DND-41 (cell line): ENCODE measurements at regions not wholly inside any gene's neighbourhood (a gene's known extent, or its start where the extent isn't known, plus 50 kb on each side); places are given as distances from the start of the nearest gene placed in this dataset.

ENCODE experiments used
- ATAC-seq: fragments of 200-7000 bp; cut with Tn5 transposase; 3 replicates; pipeline ENCODE4 v1.9.1; 2021; ENCODE audit warnings: low read depth; ENCODE audit not compliant: insufficient read depth
- DNase-seq: peaks from one replicate; pipeline ENCODE4 v3.0.0-alpha.2; 2020
- H2AFZ ChIP-seq: 2 replicates; pipeline ENCODE4 v1.6.0; 2012; ENCODE audit warnings: low read depth, low read length
- H3K27ac ChIP-seq: 2 replicates; pipeline ENCODE4 v1.5.1; 2012; ENCODE audit warnings: low read length, inconsistent platforms
- H3K27me3 ChIP-seq: fragments of 200-600 bp; sonication (generic); 2 replicates; pipeline ENCODE4 v1.6.0; 2012; ENCODE audit warnings: low read length, mild to moderate bottlenecking, inconsistent platforms; ENCODE audit not compliant: insufficient read depth, poor library complexity
- H3K36me3 ChIP-seq: 2 replicates; pipeline ENCODE4 v1.5.1; 2012; ENCODE audit warnings: low read length, inconsistent platforms; ENCODE audit not compliant: insufficient read depth
- H3K4me1 ChIP-seq: 2 replicates; pipeline ENCODE4 v1.5.1; 2012; ENCODE audit warnings: mild to moderate bottlenecking, low read length; ENCODE audit not compliant: insufficient read depth
- H3K4me2 ChIP-seq: 2 replicates; pipeline ENCODE4 v1.6.0; 2012; ENCODE audit warnings: mild to moderate bottlenecking, moderate library complexity, low read length, inconsistent platforms; ENCODE audit not compliant: insufficient read depth
- H3K4me3 ChIP-seq, 2 experiments: fragments of 200-600 bp in 1 of 2; shearing (Covaris generic) in 1 of 2; 2 replicates each; pipeline ENCODE4 v1.5.1; 2012 to 2016; ENCODE audit warnings: inconsistent platforms in 2 of 2, low read length in 2 of 2, mild to moderate bottlenecking in 2 of 2, low read depth in 1 of 2, moderate library complexity in 1 of 2
- H3K79me2 ChIP-seq: 2 replicates; pipeline ENCODE4 v1.6.0; 2012; ENCODE audit warnings: low read length, inconsistent platforms; ENCODE audit not compliant: insufficient read depth
- H3K9ac ChIP-seq: 2 replicates; pipeline ENCODE4 v1.6.0; 2012; ENCODE audit warnings: low read depth, mild to moderate bottlenecking, inconsistent platforms, low read length, moderate library complexity
- H3K9me3 ChIP-seq: 2 replicates; pipeline ENCODE4 v1.5.1; 2012; ENCODE audit warnings: low read length, moderate library complexity, mild to moderate bottlenecking, inconsistent platforms; ENCODE audit not compliant: insufficient read depth, severe bottlenecking
- H4K20me1 ChIP-seq: 2 replicates; pipeline ENCODE4 v1.6.0; 2012; ENCODE audit warnings: low read length; ENCODE audit not compliant: insufficient read depth
- EZH2 ChIP-seq: IDR thresholded peaks from 3 replicates; pipeline ENCODE4 v1.6.1; 2012; ENCODE audit warnings: borderline replicate concordance, low read depth, mild to moderate bottlenecking, moderate library complexity, low read length, inconsistent platforms; ENCODE audit not compliant: severe bottlenecking
- TF ChIP-seq, protein P1 (sequence below): IDR thresholded peaks from 2 replicates; pipeline ENCODE4 v1.5.1; 2012; ENCODE audit warnings: borderline replicate concordance, low read length, moderate library complexity, mild to moderate bottlenecking; ENCODE audit not compliant: poor library complexity, severe bottlenecking; ENCODE audit errors: extremely low read depth

DNA sequence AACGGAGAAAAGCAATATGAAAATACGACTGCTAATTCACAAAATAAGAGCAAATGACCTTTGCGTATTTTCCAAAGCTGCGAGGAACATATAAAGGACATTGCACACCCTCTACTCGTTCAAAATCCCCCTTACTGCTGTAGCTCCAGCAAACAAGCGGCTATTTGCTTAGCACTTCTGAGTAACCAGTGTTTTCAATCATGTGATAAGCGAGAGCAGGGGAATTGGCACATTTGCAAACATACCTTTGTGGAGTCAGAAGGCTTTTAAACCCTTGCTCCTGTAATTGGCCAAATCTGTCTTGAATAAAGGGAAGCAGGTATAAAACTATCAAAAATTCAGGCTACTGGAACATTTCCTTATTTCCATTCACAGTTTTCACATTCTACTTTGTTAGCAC is 610.2 kb downstream of the UBE2NL start:
- Histone ChIP-seq H3K27me3 (no peaks in the 10 kb centered on the region), H3K4me1 (no peaks in the 10 kb centered on the region), H3K4me2 (no peak overlapping the region), H3K9me3 (no peaks in the 10 kb centered on the region), H3K4me3 (no peak overlapping the region), H3K9ac (no peak overlapping the region), H3K36me3 (no peaks in the 10 kb centered on the region), H2AFZ (no peak overlapping the region), H3K79me2 (no peaks in the 10 kb centered on the region), H3K27ac (no peak overlapping the region), H4K20me1 (no peaks in the 10 kb centered on the region)
- ATAC-seq: no peak
- no peak for DNase-seq
- TF ChIP-seq, protein P1, sequence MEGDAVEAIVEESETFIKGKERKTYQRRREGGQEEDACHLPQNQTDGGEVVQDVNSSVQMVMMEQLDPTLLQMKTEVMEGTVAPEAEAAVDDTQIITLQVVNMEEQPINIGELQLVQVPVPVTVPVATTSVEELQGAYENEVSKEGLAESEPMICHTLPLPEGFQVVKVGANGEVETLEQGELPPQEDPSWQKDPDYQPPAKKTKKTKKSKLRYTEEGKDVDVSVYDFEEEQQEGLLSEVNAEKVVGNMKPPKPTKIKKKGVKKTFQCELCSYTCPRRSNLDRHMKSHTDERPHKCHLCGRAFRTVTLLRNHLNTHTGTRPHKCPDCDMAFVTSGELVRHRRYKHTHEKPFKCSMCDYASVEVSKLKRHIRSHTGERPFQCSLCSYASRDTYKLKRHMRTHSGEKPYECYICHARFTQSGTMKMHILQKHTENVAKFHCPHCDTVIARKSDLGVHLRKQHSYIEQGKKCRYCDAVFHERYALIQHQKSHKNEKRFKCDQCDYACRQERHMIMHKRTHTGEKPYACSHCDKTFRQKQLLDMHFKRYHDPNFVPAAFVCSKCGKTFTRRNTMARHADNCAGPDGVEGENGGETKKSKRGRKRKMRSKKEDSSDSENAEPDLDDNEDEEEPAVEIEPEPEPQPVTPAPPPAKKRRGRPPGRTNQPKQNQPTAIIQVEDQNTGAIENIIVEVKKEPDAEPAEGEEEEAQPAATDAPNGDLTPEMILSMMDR: no peak
- TF ChIP-seq EZH2: no peak

DNA sequence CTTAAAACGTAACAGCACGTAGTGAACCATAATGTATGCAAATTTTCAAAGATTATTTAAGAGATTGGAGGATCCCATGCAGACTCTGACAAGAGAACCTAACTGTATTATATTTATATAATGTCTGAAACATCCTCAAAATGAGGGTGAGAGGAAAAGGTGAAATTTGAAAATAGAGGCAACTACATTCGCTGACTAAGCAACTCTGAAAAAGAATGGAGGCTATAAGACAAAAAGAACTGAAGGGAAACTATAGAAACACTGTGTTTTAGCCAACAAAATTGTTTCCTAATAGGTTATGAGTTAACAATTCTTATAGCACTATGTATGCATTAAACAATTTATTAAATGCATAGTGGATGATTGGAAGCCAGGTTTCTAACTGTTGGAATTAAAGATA is 648.0 kb downstream of the UBE2NL start:
- Histone ChIP-seq H3K9ac (no peak overlapping the region), H3K9me3 (no peaks in the 10 kb centered on the region), H2AFZ (no peak overlapping the region), H3K79me2 (no peaks in the 10 kb centered on the region), H3K4me2 (no peak overlapping the region), H4K20me1 (no peaks in the 10 kb centered on the region), H3K4me1 (no peaks in the 10 kb centered on the region), H3K36me3 (no peaks in the 10 kb centered on the region), H3K4me3 (no peak overlapping the region), H3K27ac (no peak overlapping the region), H3K27me3 (no peaks in the 10 kb centered on the region)
- ATAC-seq (no peak), DNase-seq (no peak)
- TF ChIP-seq EZH2: no peak
- TF ChIP-seq, protein P1: no peak

DNA sequence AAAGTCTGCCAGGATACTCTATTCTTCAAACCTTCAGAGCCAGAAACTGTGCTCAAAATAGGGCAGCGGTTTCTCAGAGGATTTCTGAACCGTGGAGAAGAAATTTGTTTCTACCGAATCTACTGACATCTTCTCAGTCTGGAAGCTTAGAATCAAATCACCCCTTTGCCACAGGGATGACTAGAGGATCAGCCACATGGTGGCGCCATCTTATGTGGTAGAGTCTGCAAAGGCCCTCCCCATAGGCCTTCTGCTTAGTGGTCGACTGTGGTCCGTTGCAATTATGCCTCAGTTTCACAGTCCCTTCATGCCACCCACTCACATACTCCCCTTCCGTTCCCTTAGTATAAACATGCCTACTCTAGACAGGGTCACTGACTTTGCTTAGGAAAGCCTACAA is 680.7 kb upstream of the SPANXN1 start:
- Histone ChIP-seq H3K27ac (no peak overlapping the region), H3K9me3 (no peaks in the 10 kb centered on the region), H3K79me2 (no peaks in the 10 kb centered on the region), H2AFZ (no peak overlapping the region), H4K20me1 (no peaks in the 10 kb centered on the region), H3K4me1 (no peaks in the 10 kb centered on the region), H3K9ac (no peak overlapping the region), H3K4me3 (no peak overlapping the region), H3K27me3 (no peaks in the 10 kb centered on the region), H3K4me2 (no peak overlapping the region), H3K36me3 (no peaks in the 10 kb centered on the region)
- DNase-seq: no peak
- no peak for TF ChIP-seq EZH2
- TF ChIP-seq, protein P1: no peak
- no peak for ATAC-seq

DNA sequence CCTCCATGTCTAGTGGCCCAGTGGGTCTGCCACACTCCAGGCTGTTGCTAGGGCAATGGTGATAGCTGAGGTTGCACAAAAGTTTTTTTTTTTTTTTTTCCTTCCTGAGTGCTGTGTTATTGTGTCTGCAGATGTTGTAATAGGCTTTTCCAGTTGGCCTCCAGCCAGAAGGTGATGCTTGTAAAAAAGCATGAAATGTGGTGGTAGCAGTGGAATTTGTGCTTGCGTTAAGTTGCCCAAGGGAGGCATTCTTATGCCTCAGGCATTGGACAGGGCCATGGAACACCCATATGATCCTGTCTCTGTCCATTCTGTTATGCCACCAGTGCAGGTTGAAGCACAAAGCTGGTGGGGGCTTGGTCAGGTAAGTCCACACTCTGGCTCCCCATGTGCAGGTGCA is 660.5 kb upstream of the SPANXN1 start:
- Histone ChIP-seq H3K4me2 (no peak overlapping the region), H3K4me3 (no peak overlapping the region), H3K9ac (no peak overlapping the region), H4K20me1 (no peaks in the 10 kb centered on the region), H2AFZ (no peak overlapping the region), H3K27me3 (no peaks in the 10 kb centered on the region), H3K4me1 (no peaks in the 10 kb centered on the region), H3K79me2 (no peaks in the 10 kb centered on the region), H3K9me3 (no peaks in the 10 kb centered on the region), H3K36me3 (no peaks in the 10 kb centered on the region), H3K27ac (no peak overlapping the region)
- DNase-seq (no peak), ATAC-seq (no peak)
- TF ChIP-seq, protein P1: no peak
- TF ChIP-seq EZH2: no peak
